GM12872 (cell line): ENCODE measurements at regions not wholly inside any gene's neighbourhood (a gene's known extent, or its start where the extent isn't known, plus 50 kb on each side); places are given as distances from the start of the nearest gene placed in this dataset.

Experiments
- CTCF ChIP-seq: IDR thresholded peaks from 3 replicates; pipeline ENCODE4 v1.5.1; 2011; ENCODE audit warnings: low read depth, mild to moderate bottlenecking, low read length, moderate library complexity; ENCODE audit not compliant: insufficient read depth

GRCh38 chr13:58955546-58956385 is 1208.0 kb downstream of the DIAPH3 start:
- TF ChIP-seq CTCF, result no peak

GRCh38 chr13:58960888-58961287 is 1202.8 kb downstream of the DIAPH3 start:
- TF ChIP-seq CTCF, result 0 out of 3 replicates have a peak, but pooled peaks have one; percentile 18

GRCh38 chr13:58963321-58963720 is 1200.4 kb downstream of the DIAPH3 start:
- TF ChIP-seq CTCF, result no peak

DNA sequence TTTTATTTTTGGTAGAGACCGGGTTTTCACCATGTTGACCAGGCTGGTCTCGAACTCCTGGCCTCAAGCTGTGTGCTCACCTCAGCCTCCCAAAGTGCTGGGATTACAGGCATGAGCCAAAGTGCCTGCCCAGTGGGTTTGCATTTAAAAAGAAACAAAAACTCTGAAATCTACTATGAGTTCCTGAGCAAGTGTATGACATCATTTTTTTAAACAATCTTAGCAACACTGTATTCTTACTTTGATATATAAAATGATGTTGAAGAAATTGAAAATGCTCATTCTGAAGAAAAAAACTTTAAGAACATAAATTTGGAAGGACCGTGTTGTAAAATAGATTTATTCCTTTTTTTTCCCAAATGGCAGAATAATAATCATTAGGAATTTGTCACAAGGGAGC is 1199.7 kb downstream of the DIAPH3 start:
- TF ChIP-seq CTCF, result no peak

DNA sequence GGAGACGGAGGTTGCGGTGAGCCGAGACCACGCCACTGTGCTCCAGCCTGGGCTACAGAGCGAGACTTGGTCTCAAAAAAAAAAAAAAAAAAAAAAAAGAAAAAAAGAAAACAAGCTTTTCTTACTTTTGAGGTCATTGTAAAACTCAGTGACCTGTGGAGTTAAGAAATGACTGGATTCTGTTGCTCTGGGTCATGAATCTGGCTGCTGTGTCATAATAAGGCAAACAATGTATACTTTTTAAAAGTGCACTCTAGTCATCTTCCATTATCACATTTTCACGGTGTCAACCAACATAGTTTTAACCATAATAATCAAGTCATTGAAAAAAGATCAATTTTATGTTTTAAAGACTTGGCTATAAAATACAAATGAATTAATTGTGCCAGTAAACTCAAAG is 1186.6 kb downstream of the DIAPH3 start:
- no peak for TF ChIP-seq CTCF

GRCh38 chr13:58978331-58978730 is 1185.4 kb downstream of the DIAPH3 start:
- TF ChIP-seq CTCF, result no peak

- TF ChIP-seq CTCF, result no peak
Measured at GRCh38 chr13:58979851-58980250, 1183.9 kb downstream of the DIAPH3 start.
